ENCODE measurements at regions not wholly inside any gene's neighbourhood (a gene's known extent, or its start where the extent isn't known, plus 50 kb on each side); places are given as distances from the start of the nearest gene placed in this dataset.

- DNase-seq, result no peak
Measured at GRCh38 chr11:110974731-110975130, 262.5 kb upstream of the ARHGAP20 start.

- DNase-seq, result no peak
Measured at GRCh38 chr11:110973401-110973980, 261.3 kb upstream of the ARHGAP20 start.

- no peak for DNase-seq
Measured at GRCh38 chr11:110972640-110973039, 260.4 kb upstream of the ARHGAP20 start.

GRCh38 chr11:110972106-110972505 is 259.9 kb upstream of the ARHGAP20 start:
- DNase-seq, result no peak

GRCh38 chr11:110971140-110971539 is 258.9 kb upstream of the ARHGAP20 start:
- DNase-seq, result peak; percentile 64

- no peak for DNase-seq
Measured at GRCh38 chr11:110968348-110969062, 256.3 kb upstream of the ARHGAP20 start.

GRCh38 chr11:110966131-110966530 is 253.9 kb upstream of the ARHGAP20 start:
- DNase-seq, result no peak

- DNase-seq, result no peak
Measured at GRCh38 chr11:110962921-110963320, 250.7 kb upstream of the ARHGAP20 start.

GRCh38 chr11:110960167-110960566 is 247.9 kb upstream of the ARHGAP20 start:
- DNase-seq, result no peak

- no peak for DNase-seq
Measured at GRCh38 chr11:110958216-110958615, 246.0 kb upstream of the ARHGAP20 start.

GRCh38 chr11:110955776-110956175 is 243.5 kb upstream of the ARHGAP20 start:
- DNase-seq, result no peak

GRCh38 chr11:110951950-110952503 is 239.8 kb upstream of the ARHGAP20 start:
- no peak for DNase-seq

- DNase-seq, result no peak
Measured at GRCh38 chr11:110951037-110951949, 239.1 kb upstream of the ARHGAP20 start.

- no peak for DNase-seq
Measured at GRCh38 chr11:110948112-110948511, 235.9 kb upstream of the ARHGAP20 start.

GRCh38 chr11:110947096-110947495 is 234.9 kb upstream of the ARHGAP20 start:
- DNase-seq, result no peak

- no peak for DNase-seq
Measured at GRCh38 chr11:110939471-110939870, 227.2 kb upstream of the ARHGAP20 start.

GRCh38 chr11:110935018-110935640 is 222.9 kb upstream of the ARHGAP20 start:
- no peak for DNase-seq

GRCh38 chr11:110929129-110929528 is 216.9 kb upstream of the ARHGAP20 start:
- no peak for DNase-seq

- DNase-seq, result no peak
Measured at GRCh38 chr11:110928391-110928790, 216.2 kb upstream of the ARHGAP20 start.

GRCh38 chr11:110921742-110922521 is 209.7 kb upstream of the ARHGAP20 start:
- no peak for DNase-seq

- DNase-seq, result no peak
Measured at GRCh38 chr11:110919241-110919922, 207.1 kb upstream of the ARHGAP20 start.
